Mesothelial cell of epicardium (in vitro differentiated cells): ENCODE measurements at regions not wholly inside any gene's neighbourhood (a gene's known extent, or its start where the extent isn't known, plus 50 kb on each side); places are given as distances from the start of the nearest gene placed in this dataset.

Experiments
- DNase-seq, 2 experiments: peaks; one replicate each; pipeline ENCODE4 v3.0.0; 2021; ENCODE audit warnings: low spot score in 2 of 2; ENCODE audit not compliant: unreplicated experiment in 2 of 2
- H3K27ac Mint-ChIP-seq: 2 replicates; pipeline ENCODE4 v1.8.0; 2021; ENCODE audit warnings: mixed read lengths
- H3K27me3 Mint-ChIP-seq: 2 replicates; pipeline ENCODE4 v1.8.0; 2021; ENCODE audit warnings: low read depth, mixed read lengths
- H3K36me3 Mint-ChIP-seq: 2 replicates; pipeline ENCODE4 v1.8.0; 2021; ENCODE audit warnings: mixed read lengths
- H3K4me1 Mint-ChIP-seq: 2 replicates; pipeline ENCODE4 v1.8.0; 2021; ENCODE audit warnings: mixed read lengths
- H3K4me3 Mint-ChIP-seq: 2 replicates; pipeline ENCODE4 v1.8.0; 2021; ENCODE audit warnings: mild to moderate bottlenecking, moderate library complexity, mixed read lengths
- H3K9me3 Mint-ChIP-seq: 2 replicates; pipeline ENCODE4 v1.8.0; 2021; ENCODE audit warnings: mixed read lengths
- TF ChIP-seq, protein P1 (sequence below): fragments of 200-600 bp; sonication (generic); IDR thresholded peaks from one replicate; pipeline ENCODE4 v1.5.0; 2021; ENCODE audit warnings: antibody characterized with exemption; ENCODE audit not compliant: unreplicated experiment

- peaks cover 21% of the 10 kb centered on the region for H3K9me3 Mint-ChIP-seq
- no peaks in the 10 kb centered on the region for H3K4me1 Mint-ChIP-seq
- H3K36me3 Mint-ChIP-seq: no peaks in the 10 kb centered on the region
- DNase-seq: no peak
- H3K27ac Mint-ChIP-seq: no peak overlapping the region
- no peak overlapping the region for H3K4me3 Mint-ChIP-seq
- TF ChIP-seq, protein P1, sequence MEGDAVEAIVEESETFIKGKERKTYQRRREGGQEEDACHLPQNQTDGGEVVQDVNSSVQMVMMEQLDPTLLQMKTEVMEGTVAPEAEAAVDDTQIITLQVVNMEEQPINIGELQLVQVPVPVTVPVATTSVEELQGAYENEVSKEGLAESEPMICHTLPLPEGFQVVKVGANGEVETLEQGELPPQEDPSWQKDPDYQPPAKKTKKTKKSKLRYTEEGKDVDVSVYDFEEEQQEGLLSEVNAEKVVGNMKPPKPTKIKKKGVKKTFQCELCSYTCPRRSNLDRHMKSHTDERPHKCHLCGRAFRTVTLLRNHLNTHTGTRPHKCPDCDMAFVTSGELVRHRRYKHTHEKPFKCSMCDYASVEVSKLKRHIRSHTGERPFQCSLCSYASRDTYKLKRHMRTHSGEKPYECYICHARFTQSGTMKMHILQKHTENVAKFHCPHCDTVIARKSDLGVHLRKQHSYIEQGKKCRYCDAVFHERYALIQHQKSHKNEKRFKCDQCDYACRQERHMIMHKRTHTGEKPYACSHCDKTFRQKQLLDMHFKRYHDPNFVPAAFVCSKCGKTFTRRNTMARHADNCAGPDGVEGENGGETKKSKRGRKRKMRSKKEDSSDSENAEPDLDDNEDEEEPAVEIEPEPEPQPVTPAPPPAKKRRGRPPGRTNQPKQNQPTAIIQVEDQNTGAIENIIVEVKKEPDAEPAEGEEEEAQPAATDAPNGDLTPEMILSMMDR: no peak
- H3K27me3 Mint-ChIP-seq: no peaks in the 10 kb centered on the region
These were observed 1040.4 kb upstream of the CDH2 start for GRCh38 chr18:29217124-29217915.

GRCh38 chr18:29198834-29199233 is 1021.9 kb upstream of the CDH2 start:
- no peaks in the 10 kb centered on the region for H3K27me3 Mint-ChIP-seq
- no peaks in the 10 kb centered on the region for H3K4me1 Mint-ChIP-seq
- H3K4me3 Mint-ChIP-seq: no peak overlapping the region
- no peak for DNase-seq
- TF ChIP-seq, protein P1: no peak
- no peaks in the 10 kb centered on the region for H3K36me3 Mint-ChIP-seq
- H3K27ac Mint-ChIP-seq: no peak overlapping the region
- H3K9me3 Mint-ChIP-seq: peaks cover 8% of the 10 kb centered on the region

DNA sequence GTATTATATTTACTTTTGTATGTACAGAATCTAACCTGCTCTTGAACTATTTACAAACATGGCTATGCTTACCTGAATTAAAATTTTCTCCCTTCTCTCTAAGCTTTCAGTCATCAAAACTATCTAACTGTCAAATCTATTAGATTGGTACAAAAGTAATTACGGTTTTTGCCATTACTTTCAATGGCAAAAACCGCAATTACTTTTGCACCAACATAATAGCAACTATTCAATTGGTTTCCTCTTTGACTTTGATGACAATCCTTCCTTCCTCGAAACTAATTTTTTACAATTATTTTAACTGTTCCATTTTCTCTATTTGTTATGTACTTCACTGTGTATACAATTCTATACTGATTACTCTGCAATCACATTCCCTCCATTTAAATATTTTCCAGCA is 1019.4 kb upstream of the CDH2 start:
- no peak overlapping the region for H3K27ac Mint-ChIP-seq
- DNase-seq: no peak
- TF ChIP-seq, protein P1: no peak
- no peaks in the 10 kb centered on the region for H3K36me3 Mint-ChIP-seq
- no peaks in the 10 kb centered on the region for H3K4me1 Mint-ChIP-seq
- no peak overlapping the region for H3K4me3 Mint-ChIP-seq
- H3K9me3 Mint-ChIP-seq: peaks cover 8% of the 10 kb centered on the region
- H3K27me3 Mint-ChIP-seq: no peaks in the 10 kb centered on the region

DNA sequence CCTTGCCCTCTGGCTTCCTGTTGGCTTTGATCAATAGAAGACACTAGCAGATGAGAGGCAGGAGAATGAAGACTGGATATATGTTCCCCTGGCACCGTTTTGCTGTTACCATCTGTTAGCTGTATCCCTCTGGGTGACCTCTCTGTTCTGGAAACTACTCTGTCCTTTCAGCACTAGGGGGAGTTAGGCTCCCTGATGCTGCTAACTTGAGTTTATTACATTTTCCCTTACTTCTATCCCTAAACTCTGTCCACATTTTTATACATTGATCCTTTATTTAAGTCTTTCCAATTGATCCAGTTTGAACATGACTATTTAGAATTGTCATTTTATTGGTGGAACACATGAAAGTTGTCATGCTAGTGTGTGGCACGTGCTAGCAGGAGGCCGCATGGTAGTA is 1014.3 kb upstream of the CDH2 start:
- TF ChIP-seq, protein P1: no peak
- Mint-ChIP-seq H3K9me3 (no peaks in the 10 kb centered on the region), H3K27ac (no peak overlapping the region), H3K27me3 (no peaks in the 10 kb centered on the region), H3K4me1 (peaks cover 2% of the 10 kb centered on the region), H3K36me3 (no peaks in the 10 kb centered on the region), H3K4me3 (no peak overlapping the region)
- DNase-seq: no peak

DNA sequence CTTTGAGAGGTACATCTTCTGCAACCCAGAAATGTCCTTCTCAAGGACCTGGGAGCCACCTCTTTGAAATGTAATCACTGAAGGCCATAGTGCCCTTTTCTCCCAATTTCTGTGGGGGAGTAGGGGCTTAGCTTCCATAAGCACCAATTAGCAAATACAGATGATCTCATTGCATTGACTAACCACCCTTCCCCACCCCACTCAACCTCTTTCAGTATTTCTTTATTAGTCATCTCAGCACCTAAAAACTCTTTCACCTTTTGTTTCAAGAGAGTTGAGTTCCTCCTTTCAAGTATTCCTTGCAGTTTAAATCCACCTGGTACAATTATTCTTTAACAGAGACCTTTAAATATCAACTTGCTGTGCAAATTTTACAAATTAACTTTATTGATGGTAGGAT is 1011.8 kb upstream of the CDH2 start:
- H3K4me1 Mint-ChIP-seq: peaks cover 2% of the 10 kb centered on the region
- H3K27me3 Mint-ChIP-seq: no peaks in the 10 kb centered on the region
- TF ChIP-seq, protein P1: no peak
- no peaks in the 10 kb centered on the region for H3K9me3 Mint-ChIP-seq
- no peak overlapping the region for H3K4me3 Mint-ChIP-seq
- no peak for DNase-seq
- no peaks in the 10 kb centered on the region for H3K36me3 Mint-ChIP-seq
- H3K27ac Mint-ChIP-seq: no peak overlapping the region
